Fibroblast of lung (primary cell): ENCODE measurements at regions not wholly inside any gene's neighbourhood (a gene's known extent, or its start where the extent isn't known, plus 50 kb on each side); places are given as distances from the start of the nearest gene placed in this dataset.

Experiments used
- EZH2 ChIP-seq: IDR thresholded peaks from 2 replicates; pipeline ENCODE4 v1.5.1; 2012; ENCODE audit warnings: low read length, control low read depth, mild to moderate bottlenecking; ENCODE audit errors: missing control alignments
- TF ChIP-seq, protein P1 (sequence below), 2 donors: IDR thresholded peaks in 1 of 2; conservative IDR thresholded peaks in 1 of 2; 1 replicate in 1 of 2; 2 replicates in 1 of 2; pipeline ENCODE4 v1.5.1; 2011 to 2012; ENCODE audit warnings: low read length in 2 of 2, control low read depth in 1 of 2, inconsistent platforms in 1 of 2, low read depth in 1 of 2, mild to moderate bottlenecking in 1 of 2

DNA sequence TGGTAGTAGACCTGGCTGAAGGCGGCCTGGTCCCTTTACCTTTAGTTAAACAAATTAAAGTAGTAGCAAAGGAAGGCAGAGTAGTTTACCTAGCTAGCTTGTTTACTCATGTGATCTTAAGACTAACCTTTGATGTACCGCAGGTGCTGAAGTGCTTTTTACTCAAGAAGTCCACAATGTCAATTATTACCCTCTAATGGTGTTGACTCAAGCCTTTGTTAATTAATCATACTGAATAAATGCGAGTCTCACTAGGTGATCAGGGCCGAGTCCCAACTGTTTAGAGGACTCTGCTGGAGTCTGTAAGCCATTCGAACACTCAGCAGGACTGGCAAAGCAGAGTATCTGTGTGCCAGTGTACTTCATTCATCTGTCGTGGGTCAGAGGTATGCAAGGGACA is 381.1 kb upstream of the NCAM2 start:
- TF ChIP-seq, protein P1, sequence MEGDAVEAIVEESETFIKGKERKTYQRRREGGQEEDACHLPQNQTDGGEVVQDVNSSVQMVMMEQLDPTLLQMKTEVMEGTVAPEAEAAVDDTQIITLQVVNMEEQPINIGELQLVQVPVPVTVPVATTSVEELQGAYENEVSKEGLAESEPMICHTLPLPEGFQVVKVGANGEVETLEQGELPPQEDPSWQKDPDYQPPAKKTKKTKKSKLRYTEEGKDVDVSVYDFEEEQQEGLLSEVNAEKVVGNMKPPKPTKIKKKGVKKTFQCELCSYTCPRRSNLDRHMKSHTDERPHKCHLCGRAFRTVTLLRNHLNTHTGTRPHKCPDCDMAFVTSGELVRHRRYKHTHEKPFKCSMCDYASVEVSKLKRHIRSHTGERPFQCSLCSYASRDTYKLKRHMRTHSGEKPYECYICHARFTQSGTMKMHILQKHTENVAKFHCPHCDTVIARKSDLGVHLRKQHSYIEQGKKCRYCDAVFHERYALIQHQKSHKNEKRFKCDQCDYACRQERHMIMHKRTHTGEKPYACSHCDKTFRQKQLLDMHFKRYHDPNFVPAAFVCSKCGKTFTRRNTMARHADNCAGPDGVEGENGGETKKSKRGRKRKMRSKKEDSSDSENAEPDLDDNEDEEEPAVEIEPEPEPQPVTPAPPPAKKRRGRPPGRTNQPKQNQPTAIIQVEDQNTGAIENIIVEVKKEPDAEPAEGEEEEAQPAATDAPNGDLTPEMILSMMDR (conservative IDR thresholded peaks at IDR 0.05 in 1 of 2, IDR thresholded peaks at IDR 0.05 in 1 of 2; ENCODE audit: low read depth in 1 of 2, low read length in 2 of 2): no peak
- no peak for TF ChIP-seq EZH2
